ENCODE measurements at regions not wholly inside any gene's neighbourhood (a gene's known extent, or its start where the extent isn't known, plus 50 kb on each side); places are given as distances from the start of the nearest gene placed in this dataset.
"Not testable (repeated sequence)": the region's sequence is repeated elsewhere in the genome, so short reads cannot be mapped to it uniquely, and the experiment has no call there.

GRCh38 chr6:122887941-122888340, 98.9 kb downstream of the SMPDL3A start (continued):
- TF ChIP-seq E2F5 (CRISPR knock-in tag; IDR thresholded peaks at IDR 0.05) (no peak), SOX15 (CRISPR knock-in tag; IDR thresholded peaks at IDR 0.05) (no peak), OVOL2 (CRISPR knock-in tag; IDR thresholded peaks at IDR 0.05; ENCODE audit: borderline replicate concordance) (no peak), CBFB (CRISPR knock-in tag; IDR thresholded peaks at IDR 0.05; ENCODE audit: low read depth) (no peak)

GRCh38 chr6:122888680-122889079, 99.6 kb downstream of the SMPDL3A start:
- TF ChIP-seq HMGA2 (CRISPR knock-in tag; IDR thresholded peaks at IDR 0.05), result peak; percentile 92
- H3K9me3 Mint-ChIP-seq; H3K4me1 Mint-ChIP-seq; ATAC-seq; DNase-seq (ENCODE audit: low spot score); H3K4me3 Mint-ChIP-seq; H3K27me3 Mint-ChIP-seq (ENCODE audit: low read depth); H3K36me3 Mint-ChIP-seq; CTCF ChIA-PET; POLR2A ChIA-PET; H3K27ac Mint-ChIP-seq: not testable (repeated sequence)

- no peak for ATAC-seq
- ChIA-PET CTCF (no interaction called here), POLR2A (no interaction called here)
- Mint-ChIP-seq H3K36me3 (no peaks in the 10 kb centered on the region), H3K27me3 (ENCODE audit: low read depth) (no peaks in the 10 kb centered on the region; the same call in none of the 2 replicates), H3K9me3 (no peaks in the 10 kb centered on the region; the same call in 1 of the 2 replicates), H3K4me3 (no peak overlapping the region), H3K4me1 (peaks cover 9% of the 10 kb centered on the region), H3K27ac (no peak overlapping the region)
- DNase-seq (ENCODE audit: low spot score), result no peak
- TF ChIP-seq JUN (CRISPR knock-in tag; IDR thresholded peaks at IDR 0.05), result no peak
- no peak for TF ChIP-seq NR1H2 (CRISPR knock-in tag; IDR thresholded peaks at IDR 0.05)
- TF ChIP-seq ZNF512 (CRISPR knock-in tag; IDR thresholded peaks at IDR 0.05; ENCODE audit: borderline replicate concordance), result no peak
- TF ChIP-seq AFF4 (CRISPR knock-in tag; IDR thresholded peaks at IDR 0.05; ENCODE audit: borderline replicate concordance), result no peak
- TF ChIP-seq MXD4 (CRISPR knock-in tag; IDR thresholded peaks at IDR 0.05; ENCODE audit: borderline replicate concordance), result no peak
- TF ChIP-seq EMX1 (CRISPR knock-in tag; IDR thresholded peaks at IDR 0.05), result no peak
- TF ChIP-seq NFYB (CRISPR knock-in tag; conservative IDR thresholded peaks at IDR 0.05; ENCODE audit: low read depth), result no peak
- no peak for TF ChIP-seq ERG (CRISPR knock-in tag; IDR thresholded peaks at IDR 0.05)
- no peak for TF ChIP-seq ZNF219 (CRISPR knock-in tag; IDR thresholded peaks at IDR 0.05; ENCODE audit: borderline replicate concordance)
- TF ChIP-seq PREB (CRISPR knock-in tag; IDR thresholded peaks at IDR 0.05; ENCODE audit: borderline replicate concordance), result no peak
- TF ChIP-seq NFATC4 (CRISPR knock-in tag; IDR thresholded peaks at IDR 0.05), result no peak
- no peak for TF ChIP-seq CBFB (CRISPR knock-in tag; IDR thresholded peaks at IDR 0.05; ENCODE audit: low read depth)
Measured at GRCh38 chr6:122890250-122890649, 101.2 kb downstream of the SMPDL3A start.

All from WTC11 (cell line).